Umbilical cord (tissue), 1 donor: ENCODE measurements at regions not wholly inside any gene's neighbourhood (a gene's known extent, or its start where the extent isn't known, plus 50 kb on each side); places are given as distances from the start of the nearest gene placed in this dataset.

Experiments
- DNase-seq: peaks from one replicate; pipeline ENCODE4 v3.0.0-alpha.2; 2015; ENCODE audit warnings: low spot score

DNA sequence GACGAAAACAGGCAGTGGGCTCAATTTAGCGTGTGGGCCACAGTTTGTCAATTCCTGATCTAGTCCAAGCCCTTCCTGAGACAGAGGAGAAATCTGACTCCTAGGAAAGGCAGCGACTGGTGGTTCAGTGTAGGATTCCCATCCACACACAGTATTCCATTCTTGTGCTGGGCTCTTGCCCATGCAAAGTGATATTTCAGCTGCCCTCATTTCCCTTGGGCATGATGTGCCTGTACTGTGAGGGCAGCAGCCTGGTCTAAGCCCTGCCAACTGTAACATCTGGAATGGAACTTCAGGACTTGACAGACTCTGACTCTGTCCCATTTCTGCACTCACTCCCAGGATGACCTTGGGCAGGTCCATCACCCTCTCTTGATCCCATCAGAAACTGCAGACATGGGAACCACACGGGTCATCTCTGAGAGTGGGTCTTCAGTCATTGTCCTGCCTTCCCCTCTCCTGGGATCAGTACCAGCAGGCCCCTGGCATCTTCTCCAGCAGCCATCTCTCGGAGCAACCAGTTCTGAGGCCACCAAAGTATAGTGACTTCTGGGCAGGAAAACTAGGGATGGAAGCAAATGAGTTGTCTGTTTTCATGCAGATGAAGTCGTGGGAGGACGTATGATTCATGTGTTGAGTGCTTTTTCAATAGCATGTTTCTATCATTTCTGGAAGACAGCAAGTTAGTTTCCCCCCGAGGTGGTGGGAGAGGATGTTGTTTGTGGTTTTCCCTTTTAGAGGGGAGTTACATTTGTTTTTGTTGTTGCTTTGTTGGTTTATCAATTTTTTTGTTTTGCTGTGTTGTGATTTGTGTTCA is 54.2 kb upstream of the BCL2L14 start:
- no peak for DNase-seq

- DNase-seq, result no peak
Observed at GRCh38 chr12:12017135-12017581, 53.6 kb upstream of the BCL2L14 start.

GRCh38 chr12:12017798-12018197 is 52.9 kb upstream of the BCL2L14 start:
- no peak for DNase-seq

DNA sequence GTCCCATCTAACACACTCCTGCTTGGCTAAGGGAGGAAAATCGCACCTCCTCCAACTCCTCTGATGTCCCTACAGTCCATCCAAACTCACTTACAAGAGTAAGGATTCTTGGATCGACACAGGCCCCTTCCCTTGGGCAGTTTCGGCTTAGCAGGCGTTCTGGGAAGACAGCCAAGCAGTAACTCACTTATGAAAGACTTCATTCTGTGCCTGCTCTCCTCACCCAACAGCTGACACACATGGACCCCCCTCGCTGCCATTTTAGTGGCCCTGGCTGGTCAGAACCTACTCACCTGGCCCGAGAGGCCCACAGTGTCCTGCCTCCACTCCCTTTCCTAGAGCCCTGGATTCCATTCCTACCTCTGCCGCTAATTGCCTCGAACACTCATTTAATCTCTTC is 52.3 kb upstream of the BCL2L14 start:
- DNase-seq, result peak; percentile 77

DNA sequence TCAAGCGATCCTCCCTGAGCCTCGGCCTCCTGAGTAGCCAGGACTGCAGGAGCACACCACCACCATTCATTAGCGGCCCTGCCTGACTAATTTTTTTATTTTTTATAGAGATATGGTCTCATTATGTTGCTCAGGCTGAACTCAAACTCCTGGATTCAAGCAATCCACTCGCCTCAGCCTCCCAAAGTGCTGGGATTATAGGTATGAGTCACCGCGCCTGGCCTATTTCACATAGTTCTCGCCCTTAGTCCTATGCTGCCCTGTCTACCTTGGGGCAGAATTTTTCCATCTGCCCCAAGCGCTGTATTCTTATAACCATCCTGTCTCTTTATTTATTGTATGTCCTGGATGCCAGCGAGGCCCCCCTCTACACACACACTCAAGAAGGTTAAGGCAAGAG is 50.9 kb upstream of the BCL2L14 start:
- DNase-seq, result peak; percentile 29

- no peak for DNase-seq
Observed at GRCh38 chr12:12020762-12021161, 50.0 kb upstream of the BCL2L14 start.
